Endothelial cell of umbilical vein (primary cell): ENCODE measurements at regions not wholly inside any gene's neighbourhood (a gene's known extent, or its start where the extent isn't known, plus 50 kb on each side); places are given as distances from the start of the nearest gene placed in this dataset.

ENCODE experiments used
- CTCF ChIP-seq, 2 donors: IDR thresholded peaks; 1 replicate in 1 of 2; 2 replicates in 1 of 2; pipeline ENCODE4 v1.5.1; 2011; ENCODE audit warnings: low read length in 2 of 2, mild to moderate bottlenecking in 2 of 2, moderate library complexity in 2 of 2, control low read depth in 1 of 2, inconsistent platforms in 1 of 2, low read depth in 1 of 2; ENCODE audit not compliant: insufficient read depth in 1 of 2; ENCODE audit errors: extremely low read depth in 1 of 2
- EZH2 ChIP-seq: IDR thresholded peaks from 2 replicates; pipeline ENCODE4 v1.6.1; 2012; ENCODE audit warnings: borderline replicate concordance, low read depth, mild to moderate bottlenecking, moderate library complexity, low read length, inconsistent platforms; ENCODE audit not compliant: severe bottlenecking
- FOS ChIP-seq: IDR thresholded peaks from 2 replicates; pipeline ENCODE4 v1.6.1; 2011; ENCODE audit warnings: mild to moderate bottlenecking, low read length, moderate library complexity, borderline replicate concordance; ENCODE audit not compliant: insufficient read depth
- JUN ChIP-seq: IDR thresholded peaks from 2 replicates; pipeline ENCODE4 v1.6.1; 2011; ENCODE audit warnings: borderline replicate concordance, low read depth; ENCODE audit not compliant: insufficient read length, insufficient read depth
- POLR2AphosphoS5 ChIP-seq: IDR thresholded peaks from 2 replicates; pipeline ENCODE4 v1.6.1; 2012; ENCODE audit warnings: low read depth, mild to moderate bottlenecking, control low read depth, low read length, moderate library complexity; ENCODE audit not compliant: insufficient read depth

GRCh38 chr6:151702851-151703658 is 104.4 kb upstream of the ESR1 start:
- TF ChIP-seq CTCF (IDR thresholded peaks at IDR 0.05; ENCODE audit: extremely low read depth in 1 of 2, insufficient read depth in 1 of 2, low read depth in 1 of 2, low read length in 2 of 2), result no peak
- TF ChIP-seq EZH2, result no peak
- TF ChIP-seq POLR2AphosphoS5, result no peak
- TF ChIP-seq FOS, result no peak
- no peak for TF ChIP-seq JUN
